Neural progenitor cell (in vitro differentiated cells): ENCODE measurements at regions not wholly inside any gene's neighbourhood (a gene's known extent, or its start where the extent isn't known, plus 50 kb on each side); places are given as distances from the start of the nearest gene placed in this dataset.

Experiments used
- DNase-seq: peaks from one replicate; pipeline ENCODE4 v3.0.0-alpha.2; 2016; ENCODE audit warnings: low spot score
- H2AFZ ChIP-seq: fragments of 200-600 bp; sonication (generic); replicated peaks from 2 replicates; pipeline ENCODE4 v1.6.1; 2016; ENCODE audit warnings: antibody characterized with exemption
- H3F3A ChIP-seq: fragments of 200-600 bp; sonication (generic); 2 replicates; pipeline ENCODE4 v1.6.1; 2016; ENCODE audit warnings: antibody characterized with exemption, low read depth
- H3K27ac ChIP-seq: fragments of 200-600 bp; sonication (generic); 2 replicates; pipeline ENCODE4 v1.5.1; 2016; ENCODE audit warnings: mild to moderate bottlenecking
- H3K27me3 ChIP-seq: fragments of 200-600 bp; sonication (generic); 2 replicates; pipeline ENCODE4 v1.6.1; 2016; ENCODE audit warnings: mild to moderate bottlenecking, moderate library complexity
- H3K36me3 ChIP-seq: fragments of 200-600 bp; sonication (generic); 2 replicates; pipeline ENCODE4 v1.5.1; 2016
- H3K4me1 ChIP-seq: fragments of 200-600 bp; sonication (generic); 2 replicates; pipeline ENCODE4 v1.6.1; 2016; ENCODE audit warnings: mixed run types
- H3K4me2 ChIP-seq: fragments of 200-600 bp; sonication (generic); 2 replicates; pipeline ENCODE4 v1.6.1; 2016
- H3K4me3 ChIP-seq: fragments of 200-600 bp; sonication (generic); 2 replicates; pipeline ENCODE4 v1.5.1; 2016
- H3K79me2 ChIP-seq: fragments of 200-600 bp; sonication (generic); 2 replicates; pipeline ENCODE4 v1.6.1; 2016; ENCODE audit warnings: low read depth
- H3K9ac ChIP-seq: fragments of 200-600 bp; sonication (generic); 2 replicates; pipeline ENCODE4 v1.6.1; 2016
- H3K9me3 ChIP-seq: fragments of 200-600 bp; sonication (generic); 2 replicates; pipeline ENCODE4 v1.5.1; 2016; ENCODE audit warnings: low read depth
- H4K20me1 ChIP-seq: fragments of 200-600 bp; sonication (generic); 2 replicates; pipeline ENCODE4 v1.6.1; 2016; ENCODE audit warnings: low read depth
- H3K27ac Mint-ChIP-seq: 3 replicates; pipeline ENCODE4 v1.8.0; 2021; ENCODE audit warnings: mixed read lengths
- H3K27me3 Mint-ChIP-seq: 2 replicates; pipeline ENCODE4 v1.8.0; 2022; ENCODE audit warnings: low read depth, mild to moderate bottlenecking, inconsistent platforms, moderate library complexity, mixed read lengths; ENCODE audit not compliant: insufficient read depth
- H3K36me3 Mint-ChIP-seq: 3 replicates; pipeline ENCODE4 v1.8.0; 2021; ENCODE audit warnings: mixed read lengths
- H3K4me1 Mint-ChIP-seq: 3 replicates; pipeline ENCODE4 v1.8.0; 2021; ENCODE audit warnings: mixed read lengths
- H3K4me3 Mint-ChIP-seq: 3 replicates; pipeline ENCODE4 v1.8.0; 2021; ENCODE audit warnings: mild to moderate bottlenecking, moderate library complexity, mixed read lengths
- H3K9me3 Mint-ChIP-seq: 3 replicates; pipeline ENCODE4 v1.8.0; 2020; ENCODE audit warnings: mixed read lengths
- EZH2 ChIP-seq: fragments of 200-600 bp; sonication (generic); IDR thresholded peaks from 2 replicates; pipeline ENCODE4 v1.6.1; 2017; ENCODE audit warnings: antibody characterized with exemption, mild to moderate bottlenecking, moderate library complexity
- EZH2phosphoT487 ChIP-seq: fragments of 200-600 bp; sonication (generic); IDR thresholded peaks from 2 replicates; pipeline ENCODE4 v1.6.1; 2017; ENCODE audit warnings: antibody characterized with exemption
- TF ChIP-seq, protein P1 (sequence below): fragments of 200-600 bp; sonication (generic); IDR thresholded peaks from 2 replicates; pipeline ENCODE4 v1.5.1; 2017; ENCODE audit warnings: antibody characterized with exemption, mild to moderate bottlenecking

DNA sequence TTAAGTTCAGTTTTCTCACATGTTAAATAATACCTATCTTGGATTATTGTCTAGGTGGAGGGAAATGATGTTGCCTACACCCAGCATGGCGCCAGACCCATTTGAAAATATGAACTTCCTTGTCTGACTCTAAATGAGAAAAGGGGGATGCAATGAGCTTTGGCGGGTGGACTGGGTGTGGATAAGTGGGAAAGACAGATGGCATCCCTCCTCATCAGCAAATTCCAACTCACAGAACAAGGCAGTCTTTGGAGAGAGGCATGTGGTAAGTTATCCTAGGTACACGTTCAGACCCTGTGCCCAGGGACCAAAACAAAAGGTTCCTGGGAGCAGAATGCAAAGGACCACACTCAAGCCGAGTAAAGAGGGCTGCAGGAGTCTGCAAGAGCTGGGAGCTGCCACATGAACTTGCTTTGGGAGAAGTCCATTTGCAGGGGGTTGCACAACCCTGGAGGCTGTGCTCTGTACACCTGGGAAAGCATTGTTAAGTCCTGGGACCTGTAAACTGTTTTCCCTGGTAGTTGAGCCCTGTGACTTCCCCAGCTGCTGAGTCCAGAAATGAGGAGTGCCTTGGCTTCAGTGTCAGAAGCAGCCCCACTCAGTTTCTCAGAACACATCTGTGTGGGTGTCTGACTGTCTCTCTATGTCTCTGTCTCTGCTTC lies 102.3 kb upstream of the TPM1 start:
- no peaks in the 10 kb centered on the region for H3K36me3 ChIP-seq
- TF ChIP-seq, protein P1, sequence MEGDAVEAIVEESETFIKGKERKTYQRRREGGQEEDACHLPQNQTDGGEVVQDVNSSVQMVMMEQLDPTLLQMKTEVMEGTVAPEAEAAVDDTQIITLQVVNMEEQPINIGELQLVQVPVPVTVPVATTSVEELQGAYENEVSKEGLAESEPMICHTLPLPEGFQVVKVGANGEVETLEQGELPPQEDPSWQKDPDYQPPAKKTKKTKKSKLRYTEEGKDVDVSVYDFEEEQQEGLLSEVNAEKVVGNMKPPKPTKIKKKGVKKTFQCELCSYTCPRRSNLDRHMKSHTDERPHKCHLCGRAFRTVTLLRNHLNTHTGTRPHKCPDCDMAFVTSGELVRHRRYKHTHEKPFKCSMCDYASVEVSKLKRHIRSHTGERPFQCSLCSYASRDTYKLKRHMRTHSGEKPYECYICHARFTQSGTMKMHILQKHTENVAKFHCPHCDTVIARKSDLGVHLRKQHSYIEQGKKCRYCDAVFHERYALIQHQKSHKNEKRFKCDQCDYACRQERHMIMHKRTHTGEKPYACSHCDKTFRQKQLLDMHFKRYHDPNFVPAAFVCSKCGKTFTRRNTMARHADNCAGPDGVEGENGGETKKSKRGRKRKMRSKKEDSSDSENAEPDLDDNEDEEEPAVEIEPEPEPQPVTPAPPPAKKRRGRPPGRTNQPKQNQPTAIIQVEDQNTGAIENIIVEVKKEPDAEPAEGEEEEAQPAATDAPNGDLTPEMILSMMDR: no peak
- TF ChIP-seq EZH2: no peak
- no peak for TF ChIP-seq EZH2phosphoT487
- no peaks in the 10 kb centered on the region for H3K9me3 ChIP-seq
- Mint-ChIP-seq H3K36me3 (no peaks in the 10 kb centered on the region), H3K9me3 (no peaks in the 10 kb centered on the region), H3K27me3 (peaks cover 11% of the 10 kb centered on the region), H3K4me3 (no peak overlapping the region), H3K4me1 (peaks cover 23% of the 10 kb centered on the region), H3K27ac (no peak overlapping the region)
- no peaks in the 10 kb centered on the region for H4K20me1 ChIP-seq
- no peaks in the 10 kb centered on the region for H3K79me2 ChIP-seq
- no peak overlapping the region for H3K9ac ChIP-seq
- no peaks in the 10 kb centered on the region for H3K27me3 ChIP-seq
- no peak overlapping the region for H3K27ac ChIP-seq
- DNase-seq: no peak
- no peak overlapping the region for H3K4me3 ChIP-seq
- H3K4me2 ChIP-seq: no peak overlapping the region
- no peaks in the 10 kb centered on the region for H3K4me1 ChIP-seq
- no peak overlapping the region for H2AFZ ChIP-seq
- H3F3A ChIP-seq: no peaks in the 10 kb centered on the region

DNA sequence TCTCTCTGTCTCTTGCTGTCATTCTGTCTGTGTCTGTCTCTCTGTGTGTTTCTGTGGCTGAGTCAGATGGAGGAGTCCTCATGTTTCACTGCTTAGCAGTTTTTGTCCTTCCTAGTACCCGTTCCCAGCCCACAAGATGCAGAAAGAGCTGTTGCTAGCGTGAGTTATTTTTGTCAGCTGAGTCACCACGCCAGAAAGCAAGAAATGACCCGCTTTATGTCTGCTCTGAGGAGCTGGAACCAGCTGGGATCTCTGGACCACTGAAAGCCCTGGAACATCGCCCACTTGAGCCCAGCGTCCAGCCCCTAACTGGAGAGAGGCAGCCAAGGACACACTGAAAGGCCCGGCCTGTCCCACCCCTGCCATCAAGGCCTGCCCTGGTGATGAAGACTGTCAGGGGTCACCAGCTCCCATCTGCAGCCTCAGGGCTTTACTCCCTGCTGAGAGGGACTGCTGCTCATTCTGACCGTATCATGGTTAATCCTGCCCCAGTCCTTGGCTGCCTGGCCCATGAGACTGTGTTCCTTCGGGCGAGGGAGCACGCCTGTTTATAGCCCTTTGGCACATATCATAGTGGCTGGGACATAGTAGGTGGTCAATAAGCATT lies 101.7 kb upstream of the TPM1 start:
- Mint-ChIP-seq H3K27ac (no peak overlapping the region), H3K4me3 (no peak overlapping the region), H3K36me3 (no peaks in the 10 kb centered on the region), H3K9me3 (no peaks in the 10 kb centered on the region), H3K4me1 (peaks cover 20% of the 10 kb centered on the region), H3K27me3 (peaks cover 13% of the 10 kb centered on the region)
- H3K27ac ChIP-seq: no peak overlapping the region
- H3K79me2 ChIP-seq: no peaks in the 10 kb centered on the region
- no peak for DNase-seq
- no peaks in the 10 kb centered on the region for H3K4me1 ChIP-seq
- H3K36me3 ChIP-seq: no peaks in the 10 kb centered on the region
- H3K4me3 ChIP-seq: no peak overlapping the region
- no peak overlapping the region for H3K4me2 ChIP-seq
- no peaks in the 10 kb centered on the region for H4K20me1 ChIP-seq
- no peak overlapping the region for H2AFZ ChIP-seq
- TF ChIP-seq, protein P1: no peak
- TF ChIP-seq EZH2 (no peak), EZH2phosphoT487 (no peak)
- H3K9ac ChIP-seq: no peak overlapping the region
- H3K27me3 ChIP-seq: no peaks in the 10 kb centered on the region
- no peaks in the 10 kb centered on the region for H3F3A ChIP-seq
- no peaks in the 10 kb centered on the region for H3K9me3 ChIP-seq

DNA sequence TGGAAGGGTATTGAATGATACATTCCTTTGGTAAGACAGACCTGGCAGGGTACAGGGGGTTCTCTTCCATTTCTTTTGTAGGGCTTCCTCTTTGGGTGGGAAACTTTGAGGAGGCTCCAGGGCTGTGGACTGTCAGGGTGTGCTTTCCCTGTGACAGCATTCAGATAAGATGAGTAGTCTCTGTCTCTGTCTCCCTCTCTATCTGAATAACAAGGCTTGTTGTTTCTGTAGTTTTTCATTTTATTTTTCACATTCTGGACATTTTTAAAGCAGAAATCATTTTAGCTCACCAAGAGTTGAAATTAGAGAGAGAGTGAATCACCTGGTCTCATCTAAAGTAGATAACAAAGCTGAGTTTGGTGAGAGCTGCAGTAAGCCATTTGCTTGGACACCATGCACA lies 100.8 kb upstream of the TPM1 start:
- H3K27ac Mint-ChIP-seq: no peak overlapping the region
- no peak overlapping the region for H3K27ac ChIP-seq
- no peaks in the 10 kb centered on the region for H4K20me1 ChIP-seq
- H3K27me3 Mint-ChIP-seq: peaks cover 11% of the 10 kb centered on the region
- H3K27me3 ChIP-seq: no peaks in the 10 kb centered on the region
- no peak overlapping the region for H3K4me3 ChIP-seq
- H3K4me1 Mint-ChIP-seq: peaks cover 20% of the 10 kb centered on the region
- no peaks in the 10 kb centered on the region for H3K79me2 ChIP-seq
- no peaks in the 10 kb centered on the region for H3K9me3 Mint-ChIP-seq
- H3K4me1 ChIP-seq: no peaks in the 10 kb centered on the region
- TF ChIP-seq, protein P1: no peak
- TF ChIP-seq EZH2phosphoT487 (no peak), EZH2 (no peak)
- no peaks in the 10 kb centered on the region for H3K36me3 Mint-ChIP-seq
- H3K9me3 ChIP-seq: no peaks in the 10 kb centered on the region
- no peak for DNase-seq
- no peak overlapping the region for H3K4me2 ChIP-seq
- no peak overlapping the region for H3K4me3 Mint-ChIP-seq
- no peak overlapping the region for H2AFZ ChIP-seq
- H3F3A ChIP-seq: no peaks in the 10 kb centered on the region
- no peaks in the 10 kb centered on the region for H3K36me3 ChIP-seq
- no peak overlapping the region for H3K9ac ChIP-seq
